Dermis microvascular lymphatic vessel endothelial cell (primary cell): ENCODE measurements at regions not wholly inside any gene's neighbourhood (a gene's known extent, or its start where the extent isn't known, plus 50 kb on each side); places are given as distances from the start of the nearest gene placed in this dataset.

Experiments used
- DNase-seq, 2 donors: peaks; one replicate each; pipeline versions ENCODE4 v3.0.0 to v3.0.0-alpha.2; 2010; ENCODE audit warnings: low read depth in 2 of 2

DNA sequence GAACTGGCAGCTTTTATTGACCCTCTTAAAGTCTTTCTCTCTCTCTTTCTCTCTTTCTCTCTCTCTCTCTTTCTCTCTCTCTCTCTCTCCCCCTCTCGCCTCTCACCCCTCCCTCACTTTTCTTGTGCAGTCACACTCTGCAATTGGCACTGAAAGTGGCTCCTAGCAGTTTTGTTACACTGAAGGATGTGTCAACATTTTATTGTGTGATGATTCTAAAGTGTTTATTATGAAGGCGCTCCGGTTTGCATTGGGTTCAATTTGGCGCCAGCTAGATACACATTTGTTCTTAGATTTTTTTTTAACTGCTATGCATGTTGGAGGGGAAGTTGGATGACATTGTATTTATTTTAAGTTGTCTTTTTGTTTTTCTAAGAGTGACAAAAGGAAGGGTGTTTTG lies 64.0 kb upstream of the CHRM3 start:
- DNase-seq: no peak

DNA sequence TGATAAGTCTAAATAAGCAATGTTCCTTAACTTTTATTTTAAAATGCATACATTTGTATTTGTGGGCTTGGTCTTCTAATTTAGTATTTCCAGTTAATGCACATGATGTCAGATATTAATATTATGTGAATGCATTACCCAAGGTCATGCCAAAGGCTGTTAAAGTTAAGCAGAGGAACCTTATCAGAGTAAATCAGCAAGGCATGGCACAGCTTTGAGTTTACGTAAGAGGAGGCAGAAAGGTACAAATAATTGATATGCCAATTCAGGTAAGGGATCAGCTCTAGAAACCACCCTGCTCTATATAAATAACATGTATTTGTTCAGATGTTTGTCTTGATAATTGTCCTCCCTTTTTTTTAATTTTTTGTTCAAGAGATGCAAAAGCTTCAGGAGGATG lies 64.5 kb upstream of the CHRM3 start:
- DNase-seq: no peak

DNA sequence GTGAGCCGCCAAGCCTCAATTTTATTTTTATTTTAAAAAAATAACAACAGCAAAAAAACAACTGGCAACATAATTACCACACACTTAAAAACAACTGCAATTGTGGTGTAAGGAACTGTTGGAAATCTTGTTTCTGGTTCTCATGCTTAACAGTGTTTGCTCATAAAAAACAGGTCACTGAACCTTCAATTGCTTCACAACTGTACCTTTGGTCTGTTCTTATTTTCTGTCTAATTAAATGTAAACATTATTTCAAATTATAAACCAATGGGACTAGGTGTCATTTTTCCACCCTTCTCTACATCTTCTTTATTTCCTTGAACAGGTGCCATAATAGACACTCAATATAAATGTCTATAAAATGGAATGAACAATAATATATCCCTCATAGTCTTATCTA lies 68.4 kb upstream of the CHRM3 start:
- DNase-seq: no peak

DNA sequence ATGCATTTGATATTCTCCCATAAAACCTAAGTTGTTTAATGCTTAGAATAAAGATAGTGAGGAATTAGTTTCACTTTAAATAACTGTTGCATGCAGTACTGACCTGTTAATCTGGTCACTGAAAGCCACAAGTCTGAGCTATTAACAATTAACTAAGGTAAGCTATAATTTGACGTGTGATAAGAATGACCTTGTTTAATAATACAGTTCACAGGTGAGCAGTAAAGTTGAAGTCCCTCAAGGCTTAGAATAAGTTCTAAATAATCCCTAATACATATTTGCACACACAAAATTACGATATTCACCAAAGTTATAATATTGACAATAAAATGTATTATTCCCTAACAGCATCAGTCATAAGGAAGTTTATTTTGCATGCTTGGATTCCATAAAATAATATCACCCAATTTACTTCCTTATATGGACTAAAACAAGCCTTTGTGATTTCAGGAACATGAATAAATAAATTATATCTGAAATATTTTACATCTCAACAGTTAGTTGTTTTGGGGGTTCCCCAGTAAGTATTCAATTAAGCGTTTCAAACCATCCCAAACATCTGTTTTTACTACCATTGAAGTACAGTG lies 70.6 kb upstream of the CHRM3 start:
- DNase-seq: no peak

DNA sequence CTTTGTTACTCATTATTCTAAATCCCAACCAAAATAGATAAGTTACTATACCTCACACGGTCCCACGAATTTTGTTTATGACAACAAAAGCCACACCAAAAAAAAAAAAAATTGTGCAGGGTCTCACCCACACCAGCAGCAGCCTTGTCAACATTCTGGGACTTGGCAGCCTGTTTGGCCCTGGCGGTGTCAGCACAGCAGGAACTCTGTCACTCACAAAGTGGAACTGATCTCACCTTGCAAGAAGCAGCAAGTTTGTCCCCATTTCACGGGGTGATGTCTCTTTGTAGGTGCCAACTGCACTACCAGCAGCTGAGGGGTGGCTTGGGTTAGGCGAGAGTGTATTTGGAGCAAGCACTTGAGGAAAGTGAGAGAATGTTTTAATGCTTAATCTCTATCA lies 75.0 kb upstream of the CHRM3 start:
- no peak for DNase-seq

DNA sequence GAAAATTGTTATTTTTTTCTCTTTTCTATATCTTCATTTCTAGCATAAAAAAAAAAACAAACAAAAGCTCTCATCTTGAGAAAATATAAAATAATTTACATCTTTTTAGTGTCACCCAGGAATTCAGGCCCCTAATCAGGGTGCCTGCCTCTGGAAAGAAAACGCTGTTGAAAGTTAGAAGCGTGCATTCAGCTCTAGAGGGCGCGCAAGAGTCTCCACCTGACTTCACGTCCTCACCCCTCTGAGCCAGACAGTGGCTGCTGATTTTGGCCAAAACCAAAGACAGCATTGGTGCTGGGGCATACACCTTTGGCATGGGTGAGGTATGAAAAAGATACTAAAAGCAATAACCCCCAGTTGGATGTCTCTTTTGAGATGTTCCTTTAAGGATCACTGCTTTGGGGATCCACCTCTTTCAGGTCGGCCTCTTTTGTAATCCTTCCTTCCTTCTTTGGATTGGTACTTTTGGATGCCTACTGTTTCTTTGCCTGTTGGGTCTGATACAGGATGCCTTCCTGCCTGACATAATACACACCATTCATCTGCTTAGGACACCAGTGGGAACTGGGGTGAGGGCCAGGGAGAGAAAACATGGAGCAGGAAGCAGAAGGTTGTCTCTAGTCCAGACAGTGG lies 77.6 kb upstream of the CHRM3 start:
- DNase-seq: no peak

DNA sequence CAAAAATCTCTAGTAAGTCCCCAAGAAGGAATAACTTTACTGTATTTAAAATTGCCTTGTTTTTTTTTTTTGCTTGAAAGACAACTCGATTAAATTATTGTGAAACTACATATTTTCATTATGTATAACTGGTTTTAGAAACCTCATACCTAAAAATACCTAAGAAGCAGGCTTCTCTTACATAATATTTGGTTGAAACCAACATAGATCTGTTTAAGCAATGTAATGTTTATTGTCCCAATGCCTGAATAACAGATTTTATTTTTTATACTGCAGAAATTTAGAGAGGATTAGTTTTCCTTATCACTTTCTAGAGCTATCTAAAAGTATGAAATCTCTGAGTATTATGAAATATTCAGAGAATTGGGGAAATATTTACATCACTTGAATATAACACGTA lies 78.5 kb upstream of the CHRM3 start:
- no peak for DNase-seq

DNA sequence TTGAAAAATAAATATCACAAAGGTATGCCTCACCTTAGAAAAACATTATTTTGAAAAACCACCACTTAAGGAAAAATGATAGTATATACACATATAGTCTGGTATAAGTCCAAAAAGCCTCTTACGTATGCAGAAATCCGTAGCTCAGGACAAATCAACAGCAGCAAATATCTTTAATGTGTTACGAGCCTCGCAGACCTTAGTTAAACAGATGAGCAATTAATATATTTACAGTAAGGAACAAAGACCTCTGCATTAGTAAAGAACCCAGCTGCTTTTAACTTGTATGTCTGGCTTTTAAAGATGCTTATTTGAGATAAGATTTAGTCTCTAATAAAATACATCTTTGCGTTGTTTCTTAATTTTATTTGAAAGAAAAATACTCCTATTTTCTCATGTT lies 79.9 kb upstream of the CHRM3 start:
- DNase-seq: no peak

DNA sequence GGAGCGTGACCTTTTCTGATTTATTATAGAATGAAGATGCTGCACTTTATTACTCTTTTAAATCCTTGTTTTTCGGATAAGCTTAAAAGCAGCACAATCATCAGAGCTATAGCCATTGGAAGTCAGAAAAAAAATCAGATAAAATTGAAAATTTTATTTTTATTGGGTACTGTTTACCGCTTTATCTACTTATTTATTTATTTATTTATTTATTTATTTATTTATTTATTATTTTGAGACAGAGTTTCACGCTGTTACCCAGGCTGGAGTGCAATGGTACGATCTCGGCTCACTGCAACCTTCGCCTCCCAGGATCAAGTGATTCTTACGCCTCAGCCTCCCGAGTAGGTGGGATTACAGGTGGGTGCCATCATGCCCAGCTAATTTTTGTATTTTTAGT lies 83.1 kb upstream of the CHRM3 start:
- DNase-seq: no peak

DNA sequence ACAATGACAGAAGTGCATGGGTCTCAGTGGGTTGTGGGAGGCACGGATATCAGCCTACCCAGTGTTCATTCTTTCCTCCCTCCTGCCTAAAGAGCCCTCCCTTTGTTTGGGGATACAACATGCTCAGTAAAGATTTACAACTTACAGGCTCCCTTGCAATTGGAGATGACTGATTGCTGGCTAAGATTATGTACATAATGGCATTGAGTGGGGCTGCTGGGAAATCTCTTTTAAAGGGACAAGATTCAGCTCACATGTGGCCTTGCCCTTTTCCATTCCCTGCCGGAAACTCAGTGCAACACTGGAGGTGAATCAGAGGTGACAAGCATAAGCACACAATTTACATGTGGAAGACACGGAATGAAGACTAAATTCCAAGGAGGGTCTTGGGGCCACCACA lies 83.7 kb upstream of the CHRM3 start:
- no peak for DNase-seq

DNA sequence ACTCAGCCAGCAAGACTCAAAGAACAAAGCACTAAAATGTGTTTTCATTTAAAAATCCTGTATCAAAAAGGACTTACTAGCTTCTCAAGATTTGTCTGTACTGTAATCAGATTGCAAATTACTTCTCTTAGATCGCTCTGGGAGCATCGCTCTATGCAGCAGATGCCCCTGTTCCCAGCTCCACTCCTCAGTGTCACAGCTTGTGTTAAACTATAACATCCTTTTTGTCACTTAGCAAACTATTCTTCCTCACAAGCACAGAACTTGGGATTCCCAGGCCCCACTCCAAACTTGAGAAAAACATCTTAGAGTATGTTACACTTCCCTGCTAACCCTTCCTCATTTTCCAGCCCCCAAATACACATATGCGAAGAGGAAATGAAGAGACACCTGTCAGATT lies 85.1 kb upstream of the CHRM3 start:
- DNase-seq: no peak

DNA sequence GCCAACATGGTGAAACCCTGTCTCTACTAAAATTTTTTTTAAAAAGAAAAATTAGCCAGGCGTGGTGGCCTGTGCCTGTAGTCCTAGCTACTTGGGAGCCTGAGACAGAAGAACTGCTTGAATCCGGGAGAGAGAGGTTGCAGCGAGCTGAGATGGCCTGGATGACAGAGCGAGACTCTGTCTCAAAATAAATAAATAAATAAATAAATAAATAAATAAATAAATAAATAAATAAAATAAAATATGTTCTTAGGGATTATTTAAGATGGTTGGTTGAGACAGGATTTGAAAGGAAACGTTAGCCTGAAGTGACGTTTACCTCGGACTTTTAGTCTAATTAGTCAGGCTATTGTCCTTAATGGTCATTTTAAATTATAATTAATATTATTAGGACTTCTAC lies 88.5 kb upstream of the CHRM3 start:
- no peak for DNase-seq

DNA sequence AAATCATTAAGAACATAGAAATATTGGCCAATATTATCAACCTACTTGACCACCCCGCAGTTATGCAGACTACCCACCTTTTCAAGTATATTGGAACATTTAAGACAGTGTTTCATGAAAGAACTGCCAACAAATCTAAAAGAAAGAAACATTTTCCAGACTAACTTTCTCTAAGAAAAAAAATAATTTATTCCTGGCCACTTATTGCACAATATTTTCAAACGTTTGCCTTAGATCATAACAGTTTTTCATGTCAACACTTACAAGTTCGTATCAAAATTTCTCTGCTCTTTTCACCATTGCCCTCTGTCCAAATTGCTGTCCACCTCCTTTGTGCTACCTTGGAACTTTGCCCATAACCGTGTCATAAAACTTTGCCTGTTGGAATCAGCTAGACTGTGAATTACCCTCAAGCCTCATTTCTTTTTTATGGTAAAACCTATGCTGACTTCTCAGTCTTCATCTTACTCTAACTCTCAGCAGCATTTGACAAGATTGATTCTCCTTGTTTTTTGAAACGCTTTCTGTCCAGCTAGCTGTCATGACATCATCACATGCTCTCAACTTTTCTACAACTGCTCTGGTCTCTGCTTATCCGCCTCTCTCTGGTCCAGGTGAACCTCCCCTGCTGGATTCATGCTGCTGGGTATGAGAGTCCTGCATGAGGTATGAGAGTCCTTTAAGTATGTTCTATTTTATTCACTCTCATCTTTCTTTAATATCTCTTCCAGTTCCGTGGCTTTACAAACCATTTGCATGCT lies 92.8 kb upstream of the CHRM3 start:
- DNase-seq: no peak

DNA sequence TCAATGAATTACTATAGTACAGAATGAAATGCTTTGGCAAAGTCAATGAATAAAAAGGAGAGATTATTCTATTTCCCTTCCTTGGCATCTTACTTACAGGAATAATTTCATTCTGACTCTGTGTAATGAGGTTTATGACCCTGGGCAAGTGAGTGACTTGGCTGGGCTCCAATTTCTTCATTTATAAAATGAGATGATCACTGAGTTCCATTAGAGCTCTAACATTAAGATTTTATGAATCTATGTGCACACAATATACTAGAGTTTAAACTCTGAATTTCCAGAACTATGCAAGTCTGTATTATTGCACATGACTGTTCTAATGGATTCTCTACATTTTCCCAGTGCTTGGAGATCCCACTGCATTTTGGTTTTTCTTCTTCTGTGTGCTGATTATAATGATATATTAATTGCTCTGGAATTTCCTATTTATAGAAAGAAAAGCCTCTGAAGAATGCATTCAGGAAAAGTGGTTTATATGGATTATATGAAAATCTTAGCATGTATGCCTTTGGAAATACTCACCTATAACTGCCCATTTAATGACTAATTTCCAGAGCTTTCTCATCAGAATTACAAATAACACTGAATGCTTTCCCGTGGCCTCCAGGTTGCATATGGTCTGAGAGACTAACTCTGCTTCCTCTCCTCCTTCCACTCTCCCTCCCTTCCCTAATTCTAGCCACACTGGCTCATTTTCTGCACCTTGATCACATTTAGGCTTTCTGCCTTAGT lies 97.4 kb upstream of the CHRM3 start:
- DNase-seq: no peak

DNA sequence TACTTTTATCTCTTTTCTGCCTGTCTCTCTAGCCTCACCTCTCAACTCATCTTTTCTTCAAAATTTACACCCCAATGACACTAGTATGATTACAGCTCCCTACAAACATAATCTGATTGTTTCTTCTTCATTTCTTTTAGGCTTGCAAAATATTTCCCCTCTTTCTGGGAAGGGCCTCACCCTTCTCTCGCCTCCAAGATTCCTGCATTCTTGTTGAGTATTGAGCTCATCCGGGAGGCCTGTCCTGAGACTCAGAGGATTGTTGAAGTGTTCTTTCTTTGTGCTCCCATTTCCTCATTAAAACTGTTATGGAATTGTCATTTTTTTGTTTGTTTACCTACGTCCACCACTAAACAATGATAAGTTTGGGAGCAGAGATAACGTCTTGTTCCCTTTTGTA lies 99.1 kb upstream of the CHRM3 start:
- DNase-seq: no peak

DNA sequence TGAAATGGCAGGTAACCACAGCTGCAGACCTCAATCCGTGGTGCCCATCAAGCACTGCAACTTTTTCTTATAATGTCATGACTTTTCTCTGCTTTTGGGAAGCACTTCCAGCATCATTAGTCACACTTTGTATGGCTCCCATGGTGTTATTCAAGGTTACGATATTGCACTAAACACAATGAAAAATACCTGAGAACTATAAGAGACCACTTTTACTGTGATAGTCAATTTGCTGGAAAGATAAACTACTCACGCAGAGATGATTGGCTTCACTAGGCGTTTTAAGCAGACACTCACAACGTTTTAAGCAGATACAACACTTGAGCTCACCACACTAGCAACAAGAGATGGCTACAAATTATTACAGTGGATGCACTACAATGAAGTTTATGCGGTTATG lies 103.2 kb upstream of the CHRM3 start:
- DNase-seq: no peak

DNA sequence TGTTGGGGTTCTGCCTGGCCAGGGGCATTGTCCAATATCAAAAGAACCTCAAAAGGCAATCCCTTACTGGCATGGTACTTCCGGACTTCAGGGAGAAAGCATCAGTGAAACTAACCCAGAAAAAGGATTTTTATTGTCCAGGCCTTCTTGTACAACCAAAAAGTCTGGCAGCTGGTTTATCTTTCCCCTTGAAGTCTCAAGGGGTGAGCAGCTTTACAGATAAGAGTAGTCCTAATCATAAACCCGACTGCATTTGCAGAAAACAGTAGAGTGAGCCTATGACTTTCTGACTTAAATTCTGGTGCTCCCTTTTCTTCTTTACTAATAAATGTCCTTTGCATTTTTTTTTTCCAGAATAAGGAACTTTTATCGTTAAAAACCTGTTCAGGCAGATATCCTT lies 104.0 kb upstream of the CHRM3 start:
- DNase-seq: no peak

DNA sequence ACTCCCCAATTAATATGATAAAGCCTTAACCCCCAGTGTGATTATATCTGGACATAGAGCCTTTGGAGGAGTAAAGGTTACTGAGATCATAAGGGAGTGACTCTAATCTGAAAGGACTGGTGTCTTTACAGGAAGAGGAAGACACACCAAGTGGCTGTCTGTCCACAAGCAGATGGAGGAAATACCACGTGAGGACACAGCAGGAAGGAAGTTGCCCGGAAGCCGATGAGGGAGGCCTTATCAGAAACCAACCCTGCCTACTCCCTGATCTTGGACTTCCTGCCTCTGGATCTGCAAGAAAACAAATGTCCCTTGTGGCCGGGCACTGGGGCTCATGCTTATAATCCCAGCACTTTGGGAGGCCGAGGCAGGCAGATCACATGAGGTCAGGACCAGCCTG lies 110.3 kb upstream of the CHRM3 start:
- DNase-seq: no peak

DNA sequence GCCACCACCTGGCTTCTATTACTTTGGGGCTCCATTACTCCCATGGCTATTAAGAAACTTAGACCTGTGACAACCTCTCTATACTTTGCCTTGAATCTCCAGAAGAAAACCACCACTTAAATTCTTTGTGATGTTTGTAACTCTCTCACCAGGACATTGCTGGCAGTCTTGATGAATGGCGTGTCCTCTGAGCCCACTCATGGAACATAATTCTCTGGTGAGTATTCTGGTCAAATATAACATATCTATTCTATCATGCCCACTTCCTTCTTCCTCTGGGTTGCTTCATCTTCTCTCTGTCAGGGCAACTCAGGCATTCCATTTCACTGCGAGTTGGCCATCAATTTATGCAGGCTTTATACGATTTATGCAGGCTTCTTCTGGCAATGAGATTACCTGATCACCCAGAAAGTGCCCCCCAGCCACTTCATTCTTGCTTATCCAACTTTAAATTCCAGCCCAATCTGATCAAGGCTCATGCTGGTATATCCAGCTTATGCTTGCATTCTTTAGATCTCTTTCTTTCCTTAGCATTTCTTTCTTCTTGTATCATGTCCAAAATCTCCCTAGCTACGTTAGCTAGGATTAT lies 112.0 kb upstream of the CHRM3 start:
- DNase-seq: no peak

DNA sequence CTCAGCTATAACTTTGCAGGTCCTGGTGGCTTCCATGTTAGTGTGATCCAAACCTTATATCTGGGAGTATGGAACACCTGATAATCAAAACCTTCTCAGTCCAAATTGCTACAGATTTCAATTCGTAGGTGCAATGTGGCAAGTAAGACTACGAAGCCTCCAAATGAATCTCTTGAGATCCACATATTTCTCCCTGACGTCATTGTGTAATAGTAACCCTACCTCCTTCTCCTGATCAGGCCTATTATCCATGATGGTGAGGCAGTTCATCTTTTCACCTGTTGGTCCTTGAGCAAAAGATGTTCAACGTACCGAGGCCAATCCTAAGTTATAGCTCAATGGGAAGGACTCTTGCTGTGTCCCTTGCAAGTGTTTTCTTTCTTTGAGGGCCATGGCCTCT lies 115.9 kb upstream of the CHRM3 start:
- DNase-seq: no peak

DNA sequence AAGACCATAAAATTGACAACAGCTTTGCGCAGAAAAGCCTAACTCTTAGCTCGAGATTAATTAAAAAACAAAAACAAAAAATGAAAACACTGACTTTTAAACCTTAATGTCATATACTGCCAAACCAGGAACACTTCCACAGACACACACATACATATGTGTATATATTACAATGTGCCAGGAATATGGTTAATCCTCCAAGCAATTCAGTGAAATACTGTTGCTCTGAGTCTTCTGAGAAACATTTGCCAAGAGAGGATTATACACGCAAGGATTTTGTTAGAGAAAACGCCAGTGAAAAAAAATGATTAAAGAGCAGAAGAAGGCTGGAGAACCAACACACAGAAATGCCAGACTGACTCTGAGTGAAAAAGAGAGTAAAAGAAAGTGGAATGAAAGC lies 116.7 kb upstream of the CHRM3 start:
- DNase-seq: no peak

DNA sequence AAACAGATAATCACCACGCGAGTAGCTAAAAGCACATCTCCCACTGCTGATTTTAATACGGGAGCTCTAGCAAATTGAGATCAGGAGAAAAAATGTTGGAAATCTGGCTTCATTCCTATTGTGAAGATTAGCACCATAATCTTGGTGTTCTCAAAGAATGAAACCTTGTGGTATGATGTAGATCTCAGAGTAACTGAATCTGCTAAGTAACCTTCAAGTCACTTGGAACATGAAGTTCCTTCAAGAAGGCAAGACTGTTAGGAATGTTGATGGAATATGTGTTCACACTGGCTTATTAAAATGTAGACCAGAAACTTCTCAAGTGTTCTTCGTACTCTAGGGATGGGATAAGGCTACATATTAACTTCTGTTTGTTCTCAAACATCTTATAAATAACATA lies 117.4 kb upstream of the CHRM3 start:
- no peak for DNase-seq
